BJ (cell line): ENCODE measurements at regions not wholly inside any gene's neighbourhood (a gene's known extent, or its start where the extent isn't known, plus 50 kb on each side); places are given as distances from the start of the nearest gene placed in this dataset.

Experiments used
- CTCF ChIA-PET: fragments of 350-600 bp; formaldehyde crosslinking; extraction: SDS; loops from one replicate; lab custom pipeline; 2021; ENCODE audit warnings: antibody characterized with exemption, inconsistent platforms; lab: Yijun Ruan, JAX
- POLR2A ChIA-PET: fragments of 300-600 bp; sonication (Branson Sonifier 250); formaldehyde crosslinking; extraction: SDS; loops from one replicate; lab custom pipeline; 2021; ENCODE audit warnings: antibody characterized with exemption; lab: Charles Lee
- DNase-seq: peaks from one replicate; pipeline ENCODE4 v3.0.0-alpha.2; 2011; ENCODE audit warnings: low read depth
- H3K27me3 ChIP-seq: 2 replicates; pipeline ENCODE4 v1.6.0; 2011; ENCODE audit warnings: low read length; ENCODE audit not compliant: control insufficient read depth, insufficient read depth
- H3K36me3 ChIP-seq: 2 replicates; pipeline ENCODE4 v1.5.1; 2011; ENCODE audit warnings: low read length; ENCODE audit not compliant: control insufficient read depth, insufficient read depth
- H3K4me3 ChIP-seq: 2 replicates; pipeline ENCODE4 v1.5.1; 2011; ENCODE audit warnings: low read depth, mild to moderate bottlenecking, control low read depth, low read length
- TF ChIP-seq, protein P1 (sequence below): IDR thresholded peaks from 2 replicates; pipeline ENCODE4 v1.5.1; 2011; ENCODE audit warnings: low read depth, mild to moderate bottlenecking, control low read depth, inconsistent platforms, low read length, moderate library complexity; ENCODE audit not compliant: insufficient read depth

DNA sequence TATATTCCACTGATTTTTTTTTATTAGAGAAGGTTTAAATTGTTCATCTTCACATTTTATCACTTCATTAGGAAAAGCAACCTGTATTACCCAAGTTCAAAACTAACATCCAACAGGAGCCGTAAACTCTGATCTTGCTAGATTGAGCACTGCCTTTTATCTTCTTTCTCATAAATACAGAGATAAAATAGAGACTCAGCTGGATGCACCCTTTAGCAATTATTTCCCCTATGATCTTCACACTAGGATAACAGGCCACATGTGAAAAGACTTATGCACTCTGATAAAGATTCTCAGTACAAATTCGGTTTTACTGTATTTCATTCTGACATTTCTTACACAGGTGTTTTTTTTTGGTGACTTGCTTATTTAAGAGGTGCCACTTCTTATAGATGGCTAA lies 2438.2 kb upstream of the PCDH20 start:
- TF ChIP-seq, protein P1, sequence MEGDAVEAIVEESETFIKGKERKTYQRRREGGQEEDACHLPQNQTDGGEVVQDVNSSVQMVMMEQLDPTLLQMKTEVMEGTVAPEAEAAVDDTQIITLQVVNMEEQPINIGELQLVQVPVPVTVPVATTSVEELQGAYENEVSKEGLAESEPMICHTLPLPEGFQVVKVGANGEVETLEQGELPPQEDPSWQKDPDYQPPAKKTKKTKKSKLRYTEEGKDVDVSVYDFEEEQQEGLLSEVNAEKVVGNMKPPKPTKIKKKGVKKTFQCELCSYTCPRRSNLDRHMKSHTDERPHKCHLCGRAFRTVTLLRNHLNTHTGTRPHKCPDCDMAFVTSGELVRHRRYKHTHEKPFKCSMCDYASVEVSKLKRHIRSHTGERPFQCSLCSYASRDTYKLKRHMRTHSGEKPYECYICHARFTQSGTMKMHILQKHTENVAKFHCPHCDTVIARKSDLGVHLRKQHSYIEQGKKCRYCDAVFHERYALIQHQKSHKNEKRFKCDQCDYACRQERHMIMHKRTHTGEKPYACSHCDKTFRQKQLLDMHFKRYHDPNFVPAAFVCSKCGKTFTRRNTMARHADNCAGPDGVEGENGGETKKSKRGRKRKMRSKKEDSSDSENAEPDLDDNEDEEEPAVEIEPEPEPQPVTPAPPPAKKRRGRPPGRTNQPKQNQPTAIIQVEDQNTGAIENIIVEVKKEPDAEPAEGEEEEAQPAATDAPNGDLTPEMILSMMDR = no peak
- Histone ChIP-seq H3K4me3 (no peak overlapping the region), H3K27me3 (no peaks in the 10 kb centered on the region), H3K36me3 (no peaks in the 10 kb centered on the region)
- DNase-seq = no peak
- ChIA-PET CTCF (no interaction called here), POLR2A (no interaction called here)

DNA sequence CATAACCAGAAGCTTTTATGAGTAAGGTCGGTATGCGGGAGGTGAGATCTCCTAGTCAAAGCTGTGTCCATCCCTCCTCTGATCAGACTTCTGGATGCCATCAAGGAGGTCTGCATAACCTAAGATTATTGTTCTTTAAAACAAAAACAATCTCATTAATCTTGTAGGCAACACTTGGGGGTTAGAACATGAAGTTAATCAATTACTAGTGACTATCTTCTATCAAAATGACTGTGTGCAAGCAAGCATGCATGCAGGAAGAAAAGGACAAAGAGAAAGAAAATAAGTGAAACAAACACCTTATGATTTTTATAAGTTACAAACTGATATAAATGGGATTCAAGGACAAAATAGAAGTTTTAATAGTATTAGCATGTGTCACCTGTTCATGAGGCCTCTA lies 2435.9 kb upstream of the PCDH20 start:
- CTCF ChIA-PET = no interaction called here
- H3K36me3 ChIP-seq = no peaks in the 10 kb centered on the region
- DNase-seq = no peak
- TF ChIP-seq, protein P1 = no peak
- no peaks in the 10 kb centered on the region for H3K27me3 ChIP-seq
- no peak overlapping the region for H3K4me3 ChIP-seq
- POLR2A ChIA-PET = no interaction called here

DNA sequence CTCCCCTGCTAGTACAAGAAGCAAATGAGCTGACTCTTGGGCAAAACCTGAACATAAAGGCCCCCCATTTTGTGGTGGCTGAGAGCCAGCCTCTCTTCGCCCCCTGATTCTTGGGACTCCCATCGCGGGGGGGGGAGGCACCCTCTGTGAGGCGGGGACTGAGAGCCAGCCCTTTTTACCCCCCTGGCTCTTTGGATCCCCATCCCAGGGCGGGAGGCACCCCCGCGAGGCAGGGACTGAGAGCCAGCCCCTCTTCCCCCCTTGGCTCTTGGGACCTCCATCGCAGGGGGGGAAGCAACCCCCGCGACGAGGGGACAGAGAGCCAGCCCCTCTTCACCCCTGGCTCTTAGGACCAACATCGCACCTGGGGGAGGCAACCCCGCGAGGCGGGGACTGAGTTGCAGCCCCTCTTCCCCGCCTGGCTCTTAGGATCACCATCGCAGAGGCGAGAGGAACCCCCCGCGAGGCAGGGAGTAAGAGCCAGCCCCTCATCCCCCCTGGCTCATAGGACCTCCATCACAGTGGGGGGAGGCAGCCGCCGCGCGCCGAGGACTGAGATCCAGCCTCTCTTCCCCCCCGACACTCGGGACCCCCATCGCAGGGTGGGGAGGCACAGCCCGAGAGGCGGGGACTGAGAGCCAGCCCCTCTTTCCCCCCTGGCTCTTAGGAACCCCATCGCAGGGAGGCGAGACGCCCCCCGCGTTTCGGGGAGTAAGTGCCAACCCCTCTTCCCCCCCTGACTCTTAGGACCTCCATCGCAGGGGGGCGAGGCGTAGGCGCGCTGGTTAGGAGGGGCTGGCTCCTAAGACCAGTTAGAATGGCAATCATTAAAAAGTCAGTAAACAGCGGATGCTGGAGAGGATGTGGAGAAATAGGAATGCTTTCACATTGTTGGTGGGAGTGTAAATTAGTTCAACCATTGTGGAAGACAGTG lies 2428.4 kb upstream of the PCDH20 start:
- CTCF ChIA-PET = no interaction called here
- no peaks in the 10 kb centered on the region for H3K36me3 ChIP-seq
- TF ChIP-seq, protein P1 = no peak
- no peaks in the 10 kb centered on the region for H3K27me3 ChIP-seq
- POLR2A ChIA-PET = no interaction called here
- H3K4me3 ChIP-seq = no peak overlapping the region
- DNase-seq = no peak

DNA sequence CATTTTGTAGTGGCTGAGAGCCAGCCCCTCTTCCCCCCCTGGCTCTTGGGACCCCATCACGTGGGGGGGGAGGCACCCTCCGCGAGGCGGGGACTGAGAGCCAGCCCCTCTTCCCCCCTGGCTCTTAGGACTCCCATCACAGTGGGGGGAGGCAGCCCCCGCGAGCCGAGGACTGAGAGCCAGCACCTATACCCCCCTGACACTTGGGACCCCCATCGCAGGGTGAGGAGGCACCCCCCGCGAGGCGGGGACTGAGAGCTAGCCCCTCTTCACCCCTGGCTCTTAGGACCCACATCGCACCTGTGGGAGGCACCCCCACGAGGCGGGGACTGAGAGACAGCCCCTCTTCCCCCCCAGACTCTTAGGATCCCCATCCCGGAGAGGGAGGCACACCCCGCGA lies 2426.5 kb upstream of the PCDH20 start:
- Histone ChIP-seq H3K36me3 (no peaks in the 10 kb centered on the region), H3K4me3 (no peak overlapping the region), H3K27me3 (no peaks in the 10 kb centered on the region)
- ChIA-PET CTCF (no interaction called here), POLR2A (no interaction called here)
- no peak for DNase-seq
- TF ChIP-seq, protein P1 = no peak

DNA sequence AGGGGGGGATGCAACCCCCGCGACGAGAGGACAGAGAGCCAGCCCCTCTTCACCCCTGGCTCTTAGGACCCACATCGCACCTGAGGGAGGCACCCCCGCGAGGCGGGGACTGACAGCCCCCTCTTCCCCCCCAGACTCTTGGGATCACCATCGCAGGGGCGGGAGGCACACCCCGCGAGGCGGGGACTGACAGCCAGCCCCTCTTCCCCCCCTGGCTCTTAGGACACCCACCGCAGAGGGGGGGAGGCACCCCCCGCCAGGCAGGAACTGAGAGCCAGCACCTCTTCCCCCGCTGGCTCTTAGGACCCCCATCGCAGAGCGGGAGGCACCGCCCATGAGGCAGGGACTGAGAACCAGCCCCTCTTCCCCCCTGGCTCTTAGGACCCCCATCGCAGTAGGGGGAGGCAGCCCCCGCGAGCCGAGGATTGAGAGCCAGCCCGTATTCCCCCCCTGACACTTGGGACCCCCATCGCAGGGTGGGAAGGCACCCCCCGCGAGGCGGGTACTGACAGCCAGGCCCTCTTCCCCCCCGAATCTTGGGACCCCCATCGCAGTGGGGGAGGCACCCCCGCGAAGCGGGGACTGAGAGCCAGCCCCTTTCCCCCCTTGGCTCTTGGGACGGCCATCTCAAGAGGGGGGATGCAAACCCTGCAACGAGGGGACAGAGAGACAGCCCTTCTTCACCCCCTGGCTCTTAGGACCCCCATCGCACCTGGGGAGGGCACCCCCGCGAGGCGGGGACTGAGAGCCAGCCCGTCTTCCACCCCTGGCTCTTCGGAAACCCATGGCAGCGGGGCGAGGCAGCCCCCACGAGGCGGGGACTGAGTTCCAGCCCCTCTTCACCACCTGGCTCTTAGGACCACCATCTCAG lies 2425.1 kb upstream of the PCDH20 start:
- H3K4me3 ChIP-seq = no peak overlapping the region
- no peaks in the 10 kb centered on the region for H3K27me3 ChIP-seq
- ChIA-PET POLR2A (no interaction called here), CTCF (no interaction called here)
- DNase-seq = no peak
- H3K36me3 ChIP-seq = no peaks in the 10 kb centered on the region
- TF ChIP-seq, protein P1 = no peak
